HG03159 (cell line): ENCODE measurements at regions not wholly inside any gene's neighbourhood (a gene's known extent, or its start where the extent isn't known, plus 50 kb on each side); places are given as distances from the start of the nearest gene placed in this dataset.

Experiments
- ATAC-seq: cut with Tn5 transposase; IDR thresholded peaks from one replicate; pipeline ENCODE4 v1.9.1; 2021; ENCODE audit warnings: mild to moderate bottlenecking, moderate library complexity; ENCODE audit not compliant: unreplicated experiment

DNA sequence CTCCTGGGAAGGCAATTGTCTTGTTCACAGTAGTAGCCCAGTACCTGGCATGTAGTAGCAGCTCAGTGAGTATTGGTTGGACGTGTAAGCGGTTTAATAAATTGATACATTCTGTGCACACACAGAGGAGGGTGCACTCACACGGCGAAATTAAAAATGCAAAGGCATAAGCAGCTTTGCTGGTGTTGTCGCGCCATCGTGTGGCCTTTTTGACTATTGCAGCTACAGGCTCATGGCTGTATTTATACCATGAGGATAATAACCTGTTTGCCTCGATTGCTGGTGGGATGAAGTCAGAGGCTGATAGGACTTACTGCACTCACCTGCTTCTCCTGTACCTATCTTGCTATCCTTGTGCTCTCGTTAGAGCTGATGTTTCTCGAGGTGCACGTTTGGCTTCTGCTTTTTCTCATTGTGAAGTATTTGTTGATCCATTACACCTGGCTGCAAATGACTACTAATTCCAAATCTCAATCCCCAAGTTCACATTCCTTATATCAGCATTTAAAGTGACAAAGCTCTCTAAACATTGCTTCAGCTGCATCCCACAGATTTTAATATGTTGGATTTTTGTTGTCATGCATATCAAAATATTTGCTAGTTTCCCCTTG lies 61.5 kb downstream of the TBXT start:
- ATAC-seq, result peak; percentile 73

DNA sequence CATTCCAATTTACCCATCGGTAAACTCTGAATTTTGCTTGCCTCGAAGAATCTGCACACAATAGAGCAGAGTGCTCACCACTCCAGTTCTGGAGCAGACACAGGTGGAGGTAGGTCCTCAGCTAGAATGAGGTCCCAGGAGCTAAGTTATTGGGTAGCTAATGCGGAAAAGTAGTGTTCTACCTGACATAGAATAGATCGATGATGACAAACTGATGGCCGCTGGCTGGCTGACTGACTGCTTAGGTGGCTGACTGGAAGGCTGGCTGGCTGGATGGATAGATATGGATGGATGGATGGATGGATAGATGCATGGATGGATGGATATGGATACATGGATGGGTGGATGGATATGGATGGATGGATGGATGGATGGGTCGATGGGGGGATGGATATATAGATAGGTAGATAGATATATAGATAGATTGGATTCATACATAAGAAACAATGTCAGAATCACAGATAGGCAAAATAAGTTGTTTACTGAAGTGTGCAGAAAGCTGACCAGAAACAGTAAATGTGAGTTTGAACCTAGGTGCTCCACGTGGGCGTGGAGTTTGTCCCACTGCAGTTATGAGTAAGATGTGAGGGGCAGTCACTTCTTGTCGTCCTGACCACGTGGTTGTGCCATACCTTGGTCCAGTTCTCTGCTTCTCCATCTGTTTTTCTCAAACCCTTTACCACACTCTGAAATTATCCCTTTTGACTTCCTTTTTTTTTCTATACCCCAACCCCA lies 62.1 kb downstream of the TBXT start:
- no peak for ATAC-seq

GRCh38 chr6:166104872-166105271 lies 62.8 kb downstream of the TBXT start:
- ATAC-seq, result no peak

DNA sequence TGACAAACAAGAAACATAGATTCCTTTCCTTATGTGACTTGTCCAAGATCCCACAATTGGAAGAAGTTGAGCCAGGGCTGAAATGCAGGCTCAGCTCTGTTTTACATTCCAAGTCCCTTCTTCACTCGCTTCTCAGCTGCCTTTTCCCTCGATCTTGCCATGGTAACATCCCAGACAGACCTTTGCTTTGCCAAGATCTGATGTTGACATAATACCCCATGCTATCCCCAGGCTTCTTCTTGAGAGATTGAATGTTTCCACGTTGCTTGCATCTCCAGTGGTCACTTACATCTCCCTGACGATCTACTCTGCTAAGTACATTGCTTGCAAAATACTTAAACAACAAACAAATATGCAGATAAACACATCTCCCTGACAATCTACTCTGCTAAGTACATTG lies 63.5 kb downstream of the TBXT start:
- ATAC-seq, result no peak

GRCh38 chr6:166101819-166102419 lies 65.7 kb downstream of the TBXT start:
- no peak for ATAC-seq

DNA sequence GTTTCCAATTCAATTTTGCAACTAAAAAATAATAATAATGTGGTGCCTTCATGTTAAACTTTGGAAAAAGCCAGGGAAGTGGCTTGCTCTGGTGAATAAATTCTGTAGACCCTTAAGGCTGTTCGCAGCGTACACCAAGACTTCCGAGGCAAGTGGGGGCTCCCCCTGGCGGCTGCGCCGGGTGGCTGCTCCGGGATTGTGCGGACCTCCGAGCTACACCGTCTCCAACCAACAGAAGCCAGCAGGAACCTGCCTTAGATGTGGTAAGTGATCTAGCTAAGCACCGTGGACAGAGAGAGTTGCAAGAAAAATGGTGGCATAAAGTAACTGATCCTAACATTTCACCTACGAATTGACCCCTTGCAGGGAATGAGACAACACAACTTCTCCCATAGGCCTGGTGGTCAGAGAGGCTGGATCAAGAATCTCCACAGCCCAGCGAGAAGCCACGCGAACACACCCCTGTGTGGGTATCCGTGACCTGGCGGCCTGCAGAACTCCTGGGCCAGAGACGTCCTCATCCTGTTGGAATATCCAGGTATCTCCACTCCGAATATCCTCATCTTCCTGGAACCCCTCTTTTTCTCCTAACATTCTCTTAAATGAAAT lies 69.6 kb downstream of the TBXT start:
- peak; percentile 95 for ATAC-seq

DNA sequence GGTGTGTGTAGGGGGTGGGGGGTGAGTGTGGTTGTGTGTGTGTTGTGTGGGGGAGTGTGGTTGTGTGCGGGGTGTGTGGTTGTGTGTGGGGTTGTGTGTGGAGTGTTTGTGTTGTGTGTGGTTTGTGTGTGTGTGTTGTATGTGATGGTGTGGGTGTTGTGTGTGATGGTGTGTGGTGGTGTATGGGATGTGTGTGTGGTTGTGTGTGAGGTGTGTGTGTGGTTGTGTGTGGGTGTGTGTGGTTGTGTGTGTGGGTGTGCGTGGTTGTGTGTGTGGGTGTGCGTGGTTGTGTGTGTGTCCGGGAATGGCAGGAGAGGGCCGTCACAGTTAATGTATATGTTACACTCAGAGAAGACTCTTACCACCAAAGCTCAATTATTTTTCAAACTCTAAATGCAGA lies 79.8 kb downstream of the TBXT start:
- ATAC-seq, result no peak

DNA sequence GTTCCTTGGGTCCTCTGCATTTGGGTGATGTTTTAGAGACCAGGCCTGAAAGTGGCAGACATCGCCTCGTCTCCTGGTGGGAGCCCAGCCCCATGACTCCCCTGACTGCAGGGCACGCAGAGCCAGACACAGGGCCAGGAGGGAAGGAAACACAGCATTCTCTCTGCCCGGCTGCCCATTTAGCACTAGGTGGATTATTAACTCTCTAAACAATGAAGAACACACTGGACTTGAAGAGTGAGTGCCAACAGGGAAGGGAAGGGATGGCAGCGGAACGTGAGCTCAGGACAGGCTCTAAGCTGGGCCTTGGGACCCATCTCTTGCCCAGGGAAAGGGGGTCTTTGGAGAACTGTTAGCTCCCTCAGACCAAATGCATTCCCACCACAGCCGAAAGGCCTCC lies 80.4 kb downstream of the TBXT start:
- no peak for ATAC-seq

DNA sequence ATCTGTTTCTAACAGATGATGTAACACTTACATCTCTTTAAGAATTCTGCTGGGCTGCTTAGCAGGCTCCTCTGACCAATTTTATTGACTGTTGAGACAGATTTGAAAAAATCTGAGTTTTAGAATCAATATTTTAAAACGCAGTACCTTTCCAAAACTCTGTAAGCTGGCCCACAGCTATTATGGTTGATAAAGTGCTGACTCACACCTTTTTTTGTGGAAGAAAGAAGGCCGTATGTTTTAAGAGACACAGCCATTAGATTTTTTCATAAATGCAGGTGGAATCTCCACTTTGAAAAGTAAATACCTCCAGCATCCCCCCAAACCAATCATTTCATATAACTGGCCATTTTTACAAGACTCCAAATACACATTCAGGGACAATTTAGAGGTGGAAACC lies 82.2 kb downstream of the TBXT start:
- ATAC-seq, result no peak

DNA sequence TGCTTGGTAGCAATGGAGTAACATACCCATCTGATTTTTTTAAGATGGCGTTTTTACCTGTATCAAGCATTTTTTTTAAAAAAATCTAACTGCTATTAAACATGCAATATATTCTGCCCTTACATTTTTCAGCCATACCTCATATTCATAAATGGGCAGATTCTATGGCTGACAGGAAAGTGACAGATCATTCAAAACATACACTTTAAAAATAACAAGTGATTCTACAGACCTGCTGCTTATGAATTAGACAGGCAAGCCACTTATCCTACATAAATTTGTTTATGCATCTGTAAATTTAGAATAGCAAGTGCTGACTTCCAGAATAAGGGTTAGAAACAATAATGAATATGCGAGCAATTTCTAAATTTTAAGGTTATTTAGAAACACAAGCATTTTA lies 82.7 kb downstream of the TBXT start:
- ATAC-seq, result no peak

- no peak for ATAC-seq
These were observed 87.8 kb downstream of the TBXT start for GRCh38 chr6:166079841-166080240.

DNA sequence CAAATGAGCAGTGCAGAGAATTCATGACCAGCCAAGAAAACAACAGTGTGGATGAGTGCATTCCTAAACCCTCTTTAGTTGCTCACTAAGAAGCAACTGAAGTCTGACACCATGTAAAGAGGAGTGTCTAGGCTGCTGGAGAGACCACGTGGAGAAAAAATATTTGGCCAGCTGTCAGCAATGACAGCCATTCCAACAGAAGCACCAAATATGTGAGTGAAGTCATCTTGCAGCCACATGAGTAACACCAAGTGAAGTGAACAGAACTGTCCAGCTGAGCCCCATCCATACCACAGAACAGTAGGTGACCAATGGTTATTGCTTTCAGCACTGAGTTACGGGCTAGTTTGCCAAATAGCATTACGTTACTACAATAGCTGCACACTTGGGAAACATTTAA lies 89.4 kb downstream of the TBXT start:
- no peak for ATAC-seq

DNA sequence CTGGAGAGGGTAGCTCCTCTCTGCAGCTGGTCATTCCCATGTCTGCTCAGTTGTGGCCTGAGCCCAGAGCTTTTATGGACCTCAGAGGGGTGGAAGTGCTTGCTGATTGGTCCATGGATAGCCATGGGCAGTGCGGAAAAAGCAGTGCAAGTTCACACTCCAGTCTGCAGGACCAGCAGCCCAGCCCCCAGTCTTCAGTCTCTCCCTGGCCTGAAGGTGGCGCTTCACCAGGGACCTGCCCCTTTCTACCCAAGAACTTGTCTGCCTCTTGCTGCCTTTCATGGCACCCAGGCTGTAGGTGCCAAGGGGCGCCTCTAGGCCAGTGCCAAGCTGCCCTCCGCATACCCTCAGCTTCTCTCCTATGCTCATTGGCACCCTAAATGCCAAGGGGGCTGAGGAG lies 91.0 kb downstream of the TBXT start:
- no peak for ATAC-seq

GRCh38 chr6:166075925-166076324 lies 91.7 kb downstream of the TBXT start:
- ATAC-seq, result no peak

DNA sequence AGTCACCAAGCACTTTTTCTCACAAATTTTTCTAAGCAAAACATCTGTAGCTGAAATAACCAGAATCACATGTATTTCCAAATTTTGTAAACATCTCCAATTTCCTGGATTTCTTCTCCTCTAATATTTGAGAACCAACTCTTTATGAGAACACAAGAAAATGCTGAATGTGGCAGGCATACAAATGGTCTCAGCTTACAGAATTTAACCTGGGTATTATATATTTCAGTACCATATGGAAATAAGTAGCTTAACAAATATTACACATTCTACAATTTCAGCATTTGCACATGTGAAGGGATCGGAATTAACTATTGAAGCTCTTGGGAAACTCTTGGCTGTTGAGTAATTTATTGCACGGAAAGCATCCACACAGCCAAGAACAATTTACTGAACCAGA lies 92.5 kb downstream of the TBXT start:
- no peak for ATAC-seq

GRCh38 chr6:166073082-166073481 lies 94.6 kb downstream of the TBXT start:
- no peak for ATAC-seq

GRCh38 chr6:166068768-166069167 lies 98.9 kb downstream of the TBXT start:
- ATAC-seq, result no peak

DNA sequence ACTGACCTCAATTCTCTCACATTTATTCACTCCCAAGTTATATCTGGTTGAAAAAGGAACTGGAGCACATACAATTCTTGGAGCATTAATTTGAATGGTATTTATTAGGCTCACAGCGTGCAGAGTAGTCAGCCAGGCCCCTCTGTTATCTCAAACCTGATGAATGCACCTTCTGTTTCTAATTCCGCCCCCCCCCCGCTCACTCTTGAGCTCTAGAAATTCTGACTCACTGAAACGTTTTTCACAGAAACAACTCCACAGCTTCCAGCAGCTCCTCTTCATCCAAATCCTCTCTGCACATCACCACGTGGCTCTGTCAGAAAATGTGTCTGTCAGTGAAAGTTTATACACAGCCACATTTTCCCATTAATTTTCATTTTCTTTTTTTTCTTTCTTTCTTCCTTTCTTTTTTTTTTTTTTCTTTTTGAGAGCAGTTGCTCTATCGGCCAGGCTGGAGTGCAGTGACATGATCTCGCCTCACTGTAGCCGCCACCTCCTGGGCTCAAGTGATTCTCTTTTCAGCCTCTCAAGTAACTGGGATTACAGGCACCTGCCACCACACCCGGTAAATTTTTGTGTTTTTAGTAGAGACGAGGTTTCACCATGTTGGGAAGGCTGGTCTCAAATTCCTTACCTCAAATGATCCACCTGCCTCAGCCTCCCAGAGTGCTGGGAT lies 109.4 kb downstream of the TBXT start:
- no peak for ATAC-seq

GRCh38 chr6:166057431-166057830 lies 110.2 kb downstream of the TBXT start:
- ATAC-seq, result no peak

DNA sequence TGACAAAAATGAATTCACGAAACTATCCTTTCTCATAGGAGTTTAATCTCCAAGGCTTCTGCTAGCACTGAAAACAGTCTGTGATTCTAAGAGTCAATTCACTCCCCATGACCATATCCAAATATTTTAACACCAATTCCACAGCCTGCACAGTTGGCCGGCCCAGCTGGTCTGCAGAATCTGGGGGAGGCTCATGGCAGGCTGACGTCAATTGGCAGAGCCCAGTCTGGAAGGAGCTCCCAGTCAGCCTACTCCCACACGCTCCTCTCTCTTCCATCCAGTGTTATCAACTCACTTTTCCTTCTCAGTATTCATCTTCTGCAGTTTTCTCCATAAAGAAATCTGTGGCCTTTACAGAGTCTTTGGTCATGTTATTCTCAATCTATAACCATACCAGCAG lies 111.0 kb downstream of the TBXT start:
- no peak for ATAC-seq

GRCh38 chr6:166055801-166056200 lies 111.8 kb downstream of the TBXT start:
- ATAC-seq, result no peak

DNA sequence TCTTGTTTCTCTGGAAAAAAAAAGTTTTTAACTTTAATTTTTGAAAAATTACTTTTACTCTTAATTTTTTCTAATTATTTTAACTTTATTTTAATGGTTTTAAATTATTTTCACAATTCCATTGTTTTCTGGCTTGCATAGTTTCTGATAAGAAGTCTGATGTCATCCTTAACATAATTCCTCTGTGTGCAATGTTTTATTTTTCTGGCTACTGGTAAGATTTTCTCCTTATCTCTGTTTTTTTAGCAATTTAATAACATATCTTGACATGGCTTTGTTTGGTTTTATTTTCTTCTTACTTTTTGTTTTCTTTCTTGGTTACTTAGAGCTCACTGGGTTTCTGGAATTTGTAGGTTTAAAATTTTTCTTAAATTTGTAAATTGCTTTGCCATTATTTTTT lies 114.8 kb downstream of the TBXT start:
- ATAC-seq, result no peak
